Dermis blood vessel endothelial cell (primary cell): ENCODE measurements at regions not wholly inside any gene's neighbourhood (a gene's known extent, or its start where the extent isn't known, plus 50 kb on each side); places are given as distances from the start of the nearest gene placed in this dataset.
A peak's percentile ranks its signal among the peaks of the same experiment; 100 is the strongest.
"Not testable (repeated sequence)": the region's sequence is repeated elsewhere in the genome, so short reads cannot be mapped to it uniquely, and the experiment has no call there.

Source experiments
- DNase-seq: peaks from one replicate; pipeline ENCODE4 v3.0.0; 2010

DNA sequence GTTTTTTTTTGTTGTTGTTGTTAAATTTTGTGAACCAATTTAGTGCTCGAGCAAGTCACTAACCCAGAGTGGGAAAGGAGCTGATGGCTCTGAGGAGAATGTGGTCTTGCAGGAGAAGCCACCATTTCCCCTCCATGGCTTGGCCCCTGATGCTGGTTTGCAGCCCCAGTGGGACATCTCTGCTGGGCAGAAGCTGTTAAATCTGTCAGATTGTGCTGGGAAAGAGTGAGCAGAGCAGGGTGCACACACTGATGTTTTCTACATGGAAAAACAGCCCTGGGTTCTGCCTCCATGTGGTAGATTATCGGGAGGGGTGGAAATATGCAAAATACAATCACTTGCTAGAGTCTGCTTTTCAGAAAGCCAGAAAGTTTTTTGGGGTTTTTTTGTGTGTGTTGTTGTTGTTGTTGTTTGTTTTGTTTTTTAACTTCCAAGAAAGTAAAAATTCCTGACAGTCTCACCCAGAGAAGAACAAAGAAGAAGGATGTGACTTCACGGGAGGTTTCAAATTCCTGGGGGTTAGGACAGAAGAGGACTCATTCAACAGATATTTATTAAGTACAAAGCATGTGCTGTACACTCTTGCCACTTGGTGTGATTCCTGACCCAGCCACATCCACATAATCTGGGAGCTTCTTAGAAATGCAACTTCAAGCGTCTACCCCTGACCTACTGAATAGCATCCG, 133.7 kb downstream of the FOXB1 start:
- no peak for DNase-seq

DNA sequence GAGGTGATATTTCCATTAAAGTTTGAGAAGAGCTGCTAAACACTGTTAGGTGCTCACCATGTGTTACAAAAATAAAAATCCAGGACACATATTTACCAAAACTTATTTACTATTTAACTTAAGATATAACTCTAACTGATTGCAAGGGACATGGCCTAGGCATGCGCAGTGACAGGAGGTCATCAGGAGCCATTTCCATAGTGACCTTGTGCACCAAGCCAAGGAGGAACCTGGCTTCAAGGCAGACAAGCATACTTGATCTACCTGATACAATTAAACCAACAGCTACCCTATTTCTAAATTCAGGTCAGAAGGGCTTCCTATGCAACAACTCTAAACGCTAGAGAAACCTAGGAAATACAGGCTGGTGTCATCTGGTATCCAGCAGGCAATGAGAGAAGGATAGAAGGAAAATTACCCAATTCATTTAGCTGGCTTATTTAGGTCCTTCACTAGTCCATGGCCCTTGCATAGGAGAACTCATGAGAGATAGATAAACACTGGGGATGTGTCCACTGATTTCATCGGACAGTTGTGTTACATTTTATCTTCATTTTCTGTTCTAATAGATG, 134.4 kb downstream of the FOXB1 start:
- no peak for DNase-seq

GRCh38 chr15:60152386-60152785, 148.3 kb downstream of the FOXB1 start:
- no peak for DNase-seq

- no peak for DNase-seq
These were observed 150.7 kb downstream of the FOXB1 start for GRCh38 chr15:60154764-60155325.

GRCh38 chr15:60155661-60156060, 151.6 kb downstream of the FOXB1 start:
- no peak for DNase-seq

DNA sequence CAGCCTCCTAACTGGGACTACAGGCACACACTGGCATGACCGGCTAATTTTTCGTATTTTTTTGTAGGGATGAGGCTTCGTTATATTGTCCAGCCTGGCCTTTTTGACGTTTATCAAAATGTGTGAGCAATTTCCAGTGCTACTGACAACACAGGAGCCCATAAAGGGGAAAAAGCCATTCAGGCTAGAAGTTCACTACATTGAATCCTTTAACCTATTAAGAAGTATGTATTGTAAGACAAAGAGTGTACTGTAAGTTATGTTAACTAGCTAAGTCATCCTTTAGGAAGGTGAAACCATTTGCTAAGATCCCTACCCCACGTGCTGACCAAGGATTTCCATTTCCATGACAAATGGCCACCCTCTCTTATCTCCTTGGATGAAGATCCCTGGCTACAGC, 156.8 kb downstream of the FOXB1 start:
- no peak for DNase-seq

DNA sequence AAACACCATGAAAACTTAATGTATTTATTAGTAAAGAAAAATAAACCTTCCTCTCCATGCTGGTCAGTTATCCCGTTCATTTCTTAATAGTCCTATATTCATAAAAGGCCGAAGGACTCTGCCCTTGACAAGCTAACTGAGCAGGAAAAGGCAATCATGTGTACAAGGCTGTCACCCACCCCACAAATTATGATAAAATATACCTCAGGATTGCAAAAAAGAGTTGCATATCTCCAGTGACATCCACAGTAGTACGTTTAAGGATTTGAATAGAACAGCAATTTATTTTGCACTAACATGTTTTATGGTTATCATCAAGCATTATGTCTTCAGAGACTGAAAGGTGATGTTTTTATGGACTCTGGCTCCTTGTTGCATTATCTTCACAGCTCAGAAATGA, 157.6 kb downstream of the FOXB1 start:
- no peak for DNase-seq

DNA sequence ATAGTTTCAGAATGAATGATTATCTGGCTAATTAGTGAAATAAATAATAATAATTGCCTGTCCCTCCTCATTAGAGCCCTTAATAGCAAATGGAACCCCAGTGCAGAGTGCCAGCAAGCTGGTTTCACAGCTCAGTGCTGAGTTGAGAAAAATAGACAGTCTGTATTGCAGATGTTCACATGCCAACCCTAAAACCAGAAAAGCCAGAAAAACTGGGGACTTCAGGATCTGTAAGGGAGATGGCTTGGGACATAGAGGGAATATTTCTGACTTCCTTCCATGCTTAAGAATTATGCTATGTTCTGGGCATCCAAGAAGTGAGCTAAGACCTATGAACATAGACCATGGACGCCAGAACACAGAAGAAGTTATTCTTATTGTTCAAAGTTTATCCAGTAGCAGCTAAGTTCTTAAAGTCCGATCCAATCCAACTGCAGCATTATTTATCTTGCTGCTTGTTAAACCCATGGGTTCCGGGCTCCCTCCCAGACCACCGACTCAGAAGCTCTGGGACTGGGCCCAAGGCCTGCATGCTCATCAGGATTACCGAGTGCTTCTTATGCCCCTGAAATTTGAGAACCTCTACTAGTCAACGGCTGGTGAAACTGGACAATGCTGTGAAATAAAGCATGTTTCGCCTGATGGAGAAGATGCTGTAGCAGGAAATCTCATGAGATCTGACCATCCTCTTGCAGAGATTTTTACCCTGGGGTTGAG, 158.3 kb downstream of the FOXB1 start:
- no peak for DNase-seq

GRCh38 chr15:60162968-60163355, 158.9 kb downstream of the FOXB1 start:
- DNase-seq, result no peak

DNA sequence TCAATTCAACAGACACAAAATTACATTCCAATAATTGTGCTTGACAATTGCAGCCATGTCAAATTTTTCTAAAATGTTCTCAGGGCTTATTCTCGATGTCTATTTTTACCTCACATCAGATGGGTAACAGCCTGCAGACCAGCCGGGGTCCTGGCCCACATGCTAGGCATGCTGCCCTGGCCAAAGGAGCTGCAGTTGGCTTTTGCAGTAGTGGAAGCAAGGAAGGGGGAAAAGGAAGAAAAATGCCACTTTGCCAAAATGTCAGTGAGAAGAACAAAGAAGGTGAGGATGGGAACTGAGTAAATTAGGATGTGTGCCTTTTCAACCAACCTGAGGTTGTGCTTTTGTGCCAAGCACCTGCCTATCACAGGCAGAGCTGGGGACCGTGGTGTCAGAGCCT, 161.0 kb downstream of the FOXB1 start:
- DNase-seq, result no peak

- no peak for DNase-seq
These were observed 168.0 kb downstream of the FOXB1 start for GRCh38 chr15:60172143-60172542.

GRCh38 chr15:60179786-60180391, 175.8 kb downstream of the FOXB1 start:
- DNase-seq, result peak; percentile 73

DNA sequence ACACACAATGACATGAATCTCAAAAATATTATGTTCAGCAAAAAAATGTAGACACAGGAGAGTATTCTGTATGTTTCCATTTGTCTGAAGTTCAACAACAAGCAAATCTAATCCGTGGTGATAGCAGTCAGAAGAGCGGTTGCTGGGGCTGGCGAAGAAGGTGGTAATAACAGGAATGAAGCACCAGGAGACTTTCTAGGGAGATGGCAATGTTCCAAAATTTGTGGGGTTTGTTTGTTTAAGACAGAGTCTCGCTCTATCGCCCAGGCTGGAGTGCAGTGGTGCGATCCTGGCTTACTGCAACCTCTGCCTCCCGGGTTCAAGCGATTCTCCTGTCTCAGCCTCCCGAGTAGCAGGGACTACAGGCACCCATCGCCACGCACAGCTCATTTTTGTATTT, 177.8 kb downstream of the FOXB1 start:
- not testable (repeated sequence) for DNase-seq

GRCh38 chr15:60183366-60183765, 179.3 kb downstream of the FOXB1 start:
- DNase-seq, result peak; percentile 40

DNA sequence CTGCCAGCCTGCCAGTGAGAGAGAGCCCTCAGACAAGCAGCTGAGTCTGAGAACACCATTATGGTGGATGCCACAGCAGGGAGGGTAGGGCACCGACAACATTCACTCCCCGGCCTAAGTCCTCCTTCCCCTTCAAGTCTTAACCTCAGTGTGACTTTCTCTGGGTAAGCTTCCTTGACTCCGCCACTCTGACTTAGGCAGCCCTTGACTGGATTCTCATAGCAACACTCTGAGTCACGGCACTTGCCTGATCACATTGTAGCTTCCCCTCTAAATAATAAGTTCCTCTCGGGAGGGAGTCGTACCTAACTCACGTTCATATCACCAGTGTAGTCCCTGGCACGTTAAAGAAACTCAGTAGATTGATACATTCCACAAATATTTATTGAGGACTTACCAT, 180.5 kb downstream of the FOXB1 start:
- no peak for DNase-seq

- DNase-seq, result no peak
These were observed 186.9 kb downstream of the FOXB1 start for GRCh38 chr15:60191016-60191415.

GRCh38 chr15:60191821-60192220, 187.7 kb downstream of the FOXB1 start:
- DNase-seq, result no peak

DNA sequence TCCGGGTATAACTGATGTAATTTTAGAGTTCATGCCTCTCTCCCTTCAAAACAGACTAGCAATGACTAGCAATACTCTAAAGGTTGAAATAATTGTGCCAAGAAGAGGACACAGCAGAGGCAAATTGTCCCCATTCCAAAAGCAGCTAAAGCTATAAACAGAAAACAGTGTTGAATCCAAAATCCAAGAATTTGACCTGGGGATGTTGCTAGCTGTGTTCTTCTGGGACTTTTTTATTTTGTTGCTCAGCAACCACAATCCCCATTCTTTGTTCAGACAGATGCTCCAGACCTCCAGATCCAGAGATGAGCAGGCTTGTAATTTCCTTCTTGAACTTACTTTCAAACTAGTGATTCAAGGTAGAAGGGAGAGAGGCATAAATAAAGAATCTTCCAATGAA, 191.5 kb downstream of the FOXB1 start:
- DNase-seq, result no peak

- DNase-seq, result no peak
These were observed 193.5 kb downstream of the ANXA2 start for GRCh38 chr15:60204131-60204885.

GRCh38 chr15:60208709-60209108, 189.1 kb downstream of the ANXA2 start:
- DNase-seq, result no peak

DNA sequence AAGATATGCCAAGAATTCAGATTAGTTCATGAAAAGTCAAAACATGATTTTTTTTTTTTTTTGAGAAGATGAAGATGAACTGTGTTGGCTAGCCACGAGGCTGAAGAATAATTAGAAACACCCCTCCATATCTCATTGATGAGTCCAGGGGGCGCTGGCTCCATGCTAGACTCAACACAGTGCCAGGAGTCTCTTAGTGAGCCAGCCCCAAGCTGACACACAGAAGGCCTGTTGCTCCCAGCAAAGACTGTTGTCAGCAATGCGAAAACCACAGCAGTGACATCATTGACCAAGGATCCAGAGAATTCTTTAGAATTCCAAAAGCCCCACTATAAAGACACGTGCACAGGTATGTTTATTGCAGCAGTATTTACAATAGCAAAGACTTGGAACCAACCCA, 185.2 kb downstream of the ANXA2 start:
- DNase-seq, result no peak

DNA sequence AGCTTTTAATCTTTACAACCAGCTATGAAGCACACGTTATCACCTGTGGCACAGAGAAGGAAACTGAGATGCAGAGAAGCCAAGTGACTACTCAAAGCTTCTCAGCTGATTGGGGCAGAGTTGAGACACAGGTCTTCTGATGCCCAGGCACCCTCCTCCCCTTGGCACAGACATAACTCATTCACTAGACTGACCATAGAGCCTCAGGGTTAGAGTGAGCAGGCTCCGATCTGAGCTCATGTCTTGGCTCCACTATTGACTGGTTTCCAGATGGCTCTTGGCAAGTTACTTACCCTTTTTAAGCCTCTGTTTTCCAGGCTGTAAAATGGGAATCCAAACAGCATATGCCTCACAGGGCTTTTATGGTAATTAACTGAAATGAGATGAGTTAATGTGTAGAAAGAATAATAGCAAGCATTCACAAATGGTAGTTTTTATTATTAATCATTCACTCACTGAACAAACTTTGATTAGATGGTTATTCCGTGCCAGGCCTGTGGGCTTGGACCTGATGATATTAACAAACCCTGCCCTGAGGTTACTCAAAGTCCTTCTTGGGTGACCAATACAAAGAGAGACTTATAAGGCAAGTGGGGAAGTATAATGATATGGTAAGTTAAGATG, 184.3 kb downstream of the ANXA2 start:
- DNase-seq, result no peak
